ENCODE measurements at regions not wholly inside any gene's neighbourhood (a gene's known extent, or its start where the extent isn't known, plus 50 kb on each side); places are given as distances from the start of the nearest gene placed in this dataset.

DNA sequence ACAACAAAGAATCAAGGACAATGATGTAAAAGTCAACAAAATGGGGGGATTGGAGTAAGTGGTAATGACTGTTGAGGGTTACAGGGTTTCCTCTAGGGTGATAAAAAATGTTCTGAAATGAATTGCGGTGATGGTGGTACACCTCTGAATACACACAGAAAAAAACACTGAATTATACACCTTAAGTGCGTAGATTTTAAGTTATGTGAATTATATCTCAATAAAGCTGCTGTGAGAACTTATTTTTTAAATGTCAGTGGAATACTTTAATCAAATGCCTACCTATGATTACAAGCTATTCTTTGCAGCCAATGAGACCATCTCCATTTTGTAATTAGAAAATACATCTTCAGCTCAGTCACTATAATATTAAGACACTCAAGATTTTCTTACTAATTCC is 53.5 kb downstream of the ZNF608 start:
- no peak for DNase-seq (ENCODE audit: low read depth)

DNA sequence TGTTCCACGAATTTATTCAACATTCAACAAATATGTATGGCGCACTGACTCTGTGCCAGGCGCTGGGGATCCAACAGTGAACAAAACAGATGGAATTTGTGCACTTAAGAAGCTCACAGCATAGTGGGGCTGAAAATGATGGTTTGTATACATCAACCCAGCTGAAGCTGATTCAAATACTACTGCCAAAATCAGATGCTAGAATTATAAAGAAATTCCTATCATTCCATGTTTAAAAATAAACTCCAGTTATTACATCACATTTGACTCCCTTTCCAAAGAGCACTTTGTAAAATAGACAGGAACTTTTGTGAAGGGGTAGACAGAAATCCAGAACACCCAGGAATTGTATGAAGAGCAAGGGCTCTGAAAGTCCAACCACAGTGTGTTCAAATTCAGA is 54.1 kb downstream of the ZNF608 start:
- DNase-seq (ENCODE audit: low read depth): no peak

- no peak for DNase-seq (ENCODE audit: low read depth)
These were observed 56.8 kb downstream of the ZNF608 start for GRCh38 chr5:124689653-124690052.

GRCh38 chr5:124686239-124687004 is 60.0 kb downstream of the ZNF608 start:
- DNase-seq (ENCODE audit: low read depth): no peak

- no peak for DNase-seq (ENCODE audit: low read depth)
These were observed 61.0 kb downstream of the ZNF608 start for GRCh38 chr5:124685404-124685930.

GRCh38 chr5:124683917-124684555 is 62.4 kb downstream of the ZNF608 start:
- DNase-seq (ENCODE audit: low read depth): no peak

DNA sequence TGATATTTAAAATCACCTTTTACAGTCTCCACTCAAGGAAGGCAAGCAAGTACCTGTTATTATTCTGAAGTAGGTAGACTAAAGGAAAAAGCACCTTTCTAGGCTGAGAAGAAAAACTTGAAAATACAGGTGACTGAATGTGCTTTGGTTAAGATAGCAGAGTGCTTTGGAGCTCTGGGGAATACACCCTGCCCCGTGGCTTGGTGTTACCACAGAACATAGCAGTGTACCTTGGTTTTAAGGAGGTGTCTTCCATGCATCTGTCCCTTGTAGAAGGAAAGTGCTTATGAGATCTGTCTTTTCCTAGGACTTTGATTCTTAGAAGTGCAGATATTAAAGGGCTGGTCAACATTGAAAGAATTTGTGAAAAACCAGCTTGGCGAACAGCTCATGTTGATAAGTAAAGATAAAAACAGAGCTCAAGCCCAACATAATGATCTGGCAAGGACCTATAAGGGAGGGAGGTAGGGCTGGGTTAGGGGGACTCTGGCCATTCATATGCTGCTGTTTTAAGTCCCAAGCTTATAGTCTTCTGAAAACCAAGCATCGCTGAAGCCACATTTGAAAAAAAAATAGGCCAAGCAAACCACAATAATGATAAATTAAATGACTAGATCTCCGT is 66.8 kb downstream of the ZNF608 start:
- DNase-seq (ENCODE audit: low read depth): no peak

GRCh38 chr5:124678922-124679519 is 67.4 kb downstream of the ZNF608 start:
- no peak for DNase-seq (ENCODE audit: low read depth)

DNA sequence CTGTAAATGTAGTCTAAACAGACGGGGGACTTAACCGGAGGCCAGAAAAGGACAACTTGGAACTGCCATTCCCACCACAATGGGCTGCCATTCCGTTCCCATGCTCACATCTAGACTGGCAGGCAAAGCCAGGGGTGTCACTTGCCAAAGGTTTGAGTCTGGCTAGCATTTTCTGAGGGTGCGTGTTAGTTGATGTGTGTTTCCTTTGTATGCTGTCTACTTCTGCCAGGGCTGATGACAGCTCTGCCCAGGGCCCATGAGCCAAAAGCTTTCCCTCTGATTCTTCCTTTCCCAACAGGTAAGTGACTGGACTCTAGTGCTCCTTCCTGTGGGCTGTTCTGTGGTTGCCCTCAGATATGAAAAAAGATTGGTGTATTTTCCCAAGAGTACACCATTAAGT is 68.0 kb downstream of the ZNF608 start:
- DNase-seq (ENCODE audit: low read depth): no peak

- no peak for DNase-seq (ENCODE audit: low read depth)
These were observed 68.8 kb downstream of the ZNF608 start for GRCh38 chr5:124677374-124678351.

DNA sequence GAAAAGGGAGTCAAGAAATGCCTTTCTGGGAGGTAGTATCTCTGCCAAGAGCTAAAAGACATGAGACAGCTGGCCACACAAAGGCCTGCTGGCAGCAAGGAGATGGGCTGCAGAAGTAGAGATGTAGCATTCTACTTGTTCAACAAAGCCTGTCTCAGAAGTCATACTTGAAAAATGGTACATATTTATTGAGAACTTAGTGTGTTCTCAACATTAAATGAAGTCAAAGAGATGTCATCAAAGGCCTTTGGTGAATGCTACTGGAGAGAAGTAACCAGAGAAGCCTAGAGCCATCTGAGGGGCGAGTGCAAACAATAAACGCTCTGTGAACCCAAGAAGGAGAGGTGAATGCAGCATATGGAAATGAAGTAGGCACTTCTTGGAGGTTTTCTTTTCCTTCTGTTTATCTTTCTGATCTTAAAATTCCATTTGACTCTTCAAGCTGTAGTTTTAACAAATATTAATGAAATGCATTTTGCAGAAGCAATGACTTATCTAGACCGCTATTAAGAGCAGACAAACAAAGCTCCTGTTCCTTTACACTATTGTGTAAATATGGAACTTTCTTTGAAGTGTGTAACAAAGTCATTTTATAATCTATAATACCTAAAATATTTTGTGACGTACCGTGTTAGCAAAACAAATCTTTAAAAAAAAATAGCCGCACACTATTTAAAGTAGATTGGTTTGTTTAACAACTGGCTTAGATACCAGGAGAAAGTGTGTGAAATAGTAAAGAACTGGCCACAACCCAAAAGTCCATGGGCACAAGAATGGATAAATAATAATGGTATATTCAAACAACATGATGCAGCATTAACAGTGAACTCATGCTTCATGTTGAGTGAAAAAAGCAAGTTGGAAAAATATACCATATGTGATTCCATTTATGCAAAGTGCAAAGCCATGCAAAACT is 70.2 kb downstream of the ZNF608 start:
- DNase-seq (ENCODE audit: low read depth): no peak

DNA sequence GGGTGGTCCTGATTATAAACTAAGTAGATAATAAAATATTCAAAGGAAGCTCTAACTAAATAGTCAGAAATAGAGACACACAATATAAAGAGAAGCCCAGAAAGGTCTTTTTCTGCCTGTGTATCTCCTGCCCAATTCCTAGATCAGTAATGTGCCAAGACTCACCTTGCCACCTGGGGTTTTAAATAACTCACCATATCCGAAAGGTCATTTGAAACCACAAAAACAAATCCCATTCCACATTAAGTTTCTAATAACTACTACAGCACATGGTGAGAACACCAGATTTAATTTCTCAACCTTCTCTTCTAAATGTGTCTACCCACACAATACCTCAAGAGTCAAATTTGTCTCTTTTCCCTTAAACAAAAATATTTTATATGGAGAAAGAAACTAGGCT is 75.2 kb downstream of the ZNF608 start:
- no peak for DNase-seq (ENCODE audit: low read depth)

GRCh38 chr5:124670722-124671184 is 75.7 kb downstream of the ZNF608 start:
- no peak for DNase-seq (ENCODE audit: low read depth)

DNA sequence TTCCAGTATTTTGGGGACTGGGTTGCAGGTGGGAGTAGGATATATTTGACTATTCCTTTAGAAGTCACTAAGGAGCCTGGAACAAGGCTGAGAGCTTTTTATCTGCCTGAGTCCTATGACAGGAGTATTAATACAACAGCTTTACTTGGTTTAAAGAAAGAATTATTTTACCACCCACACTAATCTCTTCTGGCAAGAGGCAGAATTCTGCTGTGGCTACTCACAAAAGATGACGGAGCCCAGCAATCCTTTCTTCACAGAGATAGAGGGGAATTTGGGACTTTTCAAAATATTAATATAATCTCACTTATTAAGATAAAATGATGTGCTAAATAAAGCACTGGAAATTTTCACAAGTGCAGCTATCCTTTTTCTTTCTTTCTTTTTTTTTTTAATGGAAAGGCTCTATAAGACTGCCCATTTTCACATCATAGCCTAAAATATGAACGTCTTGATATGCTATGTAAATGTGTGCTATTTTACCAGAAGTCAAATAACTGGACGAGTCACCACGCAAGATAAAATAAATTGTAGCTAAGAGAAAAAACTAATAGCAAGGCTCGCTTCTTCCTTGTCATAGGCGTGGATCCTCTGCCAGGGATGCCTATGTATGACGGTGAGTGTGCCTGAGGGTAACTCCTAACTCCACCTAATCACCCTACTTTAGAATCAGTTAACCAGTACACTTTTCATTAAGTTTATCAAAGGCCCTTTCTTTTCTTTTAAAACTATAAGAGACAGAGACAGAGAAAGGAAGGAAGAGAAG is 76.3 kb downstream of the ZNF608 start:
- DNase-seq (ENCODE audit: low read depth): no peak

DNA sequence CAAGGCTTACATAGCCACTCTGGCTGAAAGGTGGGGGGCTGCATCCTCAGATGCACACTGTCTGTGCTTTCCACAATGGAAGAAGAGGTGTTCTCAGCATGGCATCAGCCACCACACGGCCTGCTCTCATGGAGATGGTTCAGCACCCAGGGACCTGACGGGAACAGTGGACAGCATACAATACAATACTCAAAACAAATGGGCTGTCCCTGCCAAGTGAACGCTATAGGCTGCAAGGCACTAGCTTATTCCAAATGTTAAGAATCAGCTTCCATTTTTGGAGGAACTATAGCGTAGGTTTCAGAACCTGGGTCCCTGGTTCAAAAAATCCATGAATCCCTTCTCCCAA is 77.2 kb downstream of the ZNF608 start:
- DNase-seq (ENCODE audit: low read depth): no peak

GRCh38 chr5:124668353-124669299 is 77.8 kb downstream of the ZNF608 start:
- no peak for DNase-seq (ENCODE audit: low read depth)

DNA sequence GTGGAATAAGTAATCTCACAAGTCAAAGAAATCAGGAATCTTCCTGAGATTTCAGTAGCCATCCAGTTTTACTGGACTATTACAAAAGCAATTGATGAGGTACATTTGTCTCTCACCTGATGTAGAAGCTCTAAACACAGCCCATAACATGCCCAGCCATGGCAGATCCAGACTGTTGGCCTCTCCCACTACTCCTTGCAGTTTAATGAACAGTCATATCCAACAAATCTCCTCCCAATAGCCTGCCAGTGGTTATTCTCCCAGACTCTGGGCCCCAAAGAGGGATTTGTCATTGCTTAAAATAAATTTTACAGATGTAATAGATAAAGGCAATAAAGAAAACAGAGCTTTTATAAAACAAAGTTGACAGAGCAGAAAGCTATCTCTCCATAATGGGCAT is 80.8 kb downstream of the ZNF608 start:
- DNase-seq (ENCODE audit: low read depth): no peak

- DNase-seq (ENCODE audit: low read depth): no peak
These were observed 81.4 kb downstream of the ZNF608 start for GRCh38 chr5:124665035-124665434.
